ENCODE measurements at regions not wholly inside any gene's neighbourhood (a gene's known extent, or its start where the extent isn't known, plus 50 kb on each side); places are given as distances from the start of the nearest gene placed in this dataset.

DNA sequence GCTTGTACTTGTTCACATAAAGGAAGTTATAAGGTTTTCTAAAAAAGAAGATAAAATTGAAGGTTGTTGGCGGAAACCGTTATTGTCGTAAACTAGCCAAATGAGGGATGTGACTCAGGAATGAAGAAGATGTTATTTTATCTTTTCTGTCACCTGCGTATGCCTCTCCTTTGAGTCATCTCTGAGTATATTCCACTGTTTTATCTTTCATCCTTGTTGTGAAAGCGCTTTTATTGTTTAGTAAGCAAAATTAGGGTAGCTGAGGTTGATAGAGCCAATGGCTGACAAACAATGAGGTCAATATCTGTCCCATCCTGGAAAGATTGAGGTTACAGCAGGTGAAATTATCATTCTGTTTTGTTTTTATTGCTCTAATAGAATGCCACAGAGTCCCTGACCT is 105.0 kb downstream of the TUSC1 start:
- ChIA-PET POLR2A (no interaction called here), CTCF (no interaction called here)
- intact Hi-C loops (cut with micrococcal nuclease): no loop called here
- TF ChIP-seq, protein P1, sequence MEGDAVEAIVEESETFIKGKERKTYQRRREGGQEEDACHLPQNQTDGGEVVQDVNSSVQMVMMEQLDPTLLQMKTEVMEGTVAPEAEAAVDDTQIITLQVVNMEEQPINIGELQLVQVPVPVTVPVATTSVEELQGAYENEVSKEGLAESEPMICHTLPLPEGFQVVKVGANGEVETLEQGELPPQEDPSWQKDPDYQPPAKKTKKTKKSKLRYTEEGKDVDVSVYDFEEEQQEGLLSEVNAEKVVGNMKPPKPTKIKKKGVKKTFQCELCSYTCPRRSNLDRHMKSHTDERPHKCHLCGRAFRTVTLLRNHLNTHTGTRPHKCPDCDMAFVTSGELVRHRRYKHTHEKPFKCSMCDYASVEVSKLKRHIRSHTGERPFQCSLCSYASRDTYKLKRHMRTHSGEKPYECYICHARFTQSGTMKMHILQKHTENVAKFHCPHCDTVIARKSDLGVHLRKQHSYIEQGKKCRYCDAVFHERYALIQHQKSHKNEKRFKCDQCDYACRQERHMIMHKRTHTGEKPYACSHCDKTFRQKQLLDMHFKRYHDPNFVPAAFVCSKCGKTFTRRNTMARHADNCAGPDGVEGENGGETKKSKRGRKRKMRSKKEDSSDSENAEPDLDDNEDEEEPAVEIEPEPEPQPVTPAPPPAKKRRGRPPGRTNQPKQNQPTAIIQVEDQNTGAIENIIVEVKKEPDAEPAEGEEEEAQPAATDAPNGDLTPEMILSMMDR (IDR thresholded peaks at IDR 0.05): no peak
- ATAC-seq (no peak), DNase-seq (no peak)
- Mint-ChIP-seq H3K4me1 (ENCODE audit: low read depth) (no peaks in the 10 kb centered on the region), H3K36me3 (ENCODE audit: low read depth) (no peaks in the 10 kb centered on the region), H3K27me3 (no peaks in the 10 kb centered on the region), H3K27ac (no peak overlapping the region), H3K4me3 (no peak overlapping the region), H3K9me3 (peaks cover 16% of the 10 kb centered on the region)

DNA sequence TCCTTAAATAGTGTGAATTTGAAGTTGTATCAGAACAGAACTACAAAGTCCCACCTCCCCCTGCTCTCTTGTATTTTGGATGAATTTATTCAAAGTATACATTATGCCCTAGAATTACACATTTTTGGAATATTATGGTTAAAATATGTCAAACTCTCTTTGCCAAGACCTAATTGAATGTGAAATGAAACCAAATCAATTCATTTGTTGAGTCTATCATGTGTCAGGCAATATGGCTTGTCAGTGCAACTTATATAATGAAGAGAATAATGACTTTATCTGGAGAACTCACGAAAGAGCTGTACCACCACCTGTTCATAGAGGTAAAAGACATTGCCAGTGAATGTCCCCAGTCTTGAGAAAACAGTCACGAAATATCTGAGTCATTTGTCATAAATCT is 106.8 kb downstream of the TUSC1 start:
- TF ChIP-seq, protein P1 (IDR thresholded peaks at IDR 0.05): no peak
- H3K27ac Mint-ChIP-seq: no peak overlapping the region
- ATAC-seq (no peak), DNase-seq (no peak)
- H3K9me3 Mint-ChIP-seq: peaks cover 12% of the 10 kb centered on the region
- H3K4me3 Mint-ChIP-seq: no peak overlapping the region
- ChIA-PET CTCF (no interaction called here), POLR2A (no interaction called here)
- intact Hi-C loops (cut with micrococcal nuclease): no loop called here
- no peaks in the 10 kb centered on the region for H3K36me3 Mint-ChIP-seq (ENCODE audit: low read depth)
- H3K27me3 Mint-ChIP-seq: no peaks in the 10 kb centered on the region
- no peaks in the 10 kb centered on the region for H3K4me1 Mint-ChIP-seq (ENCODE audit: low read depth)

DNA sequence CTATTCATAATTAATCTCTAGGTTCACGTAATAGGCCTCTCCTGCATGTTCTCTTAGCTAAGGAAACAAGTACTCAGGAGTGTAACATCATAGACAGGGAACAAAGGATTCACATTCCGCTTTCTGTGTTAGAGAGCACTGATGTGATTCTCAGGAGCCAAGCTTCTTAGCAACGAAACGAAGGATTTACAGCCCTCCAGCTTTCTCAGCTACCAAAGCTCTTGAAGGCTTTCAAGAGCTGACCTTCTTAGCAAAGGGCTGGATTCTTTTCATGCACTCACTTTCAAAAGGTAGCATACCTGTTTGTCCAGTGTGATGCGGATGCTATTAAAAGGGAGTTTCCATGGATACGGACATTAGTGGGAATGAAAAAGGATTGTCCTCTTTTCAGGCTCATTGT is 107.4 kb downstream of the TUSC1 start:
- Mint-ChIP-seq H3K27ac (no peak overlapping the region), H3K4me3 (no peak overlapping the region), H3K9me3 (peaks cover 10% of the 10 kb centered on the region), H3K36me3 (ENCODE audit: low read depth) (no peaks in the 10 kb centered on the region), H3K27me3 (no peaks in the 10 kb centered on the region), H3K4me1 (ENCODE audit: low read depth) (no peaks in the 10 kb centered on the region)
- ChIA-PET CTCF (no interaction called here), POLR2A (no interaction called here)
- ATAC-seq: no peak
- intact Hi-C loops (cut with micrococcal nuclease): no loop called here
- no peak for DNase-seq
- TF ChIP-seq, protein P1 (IDR thresholded peaks at IDR 0.05): no peak

DNA sequence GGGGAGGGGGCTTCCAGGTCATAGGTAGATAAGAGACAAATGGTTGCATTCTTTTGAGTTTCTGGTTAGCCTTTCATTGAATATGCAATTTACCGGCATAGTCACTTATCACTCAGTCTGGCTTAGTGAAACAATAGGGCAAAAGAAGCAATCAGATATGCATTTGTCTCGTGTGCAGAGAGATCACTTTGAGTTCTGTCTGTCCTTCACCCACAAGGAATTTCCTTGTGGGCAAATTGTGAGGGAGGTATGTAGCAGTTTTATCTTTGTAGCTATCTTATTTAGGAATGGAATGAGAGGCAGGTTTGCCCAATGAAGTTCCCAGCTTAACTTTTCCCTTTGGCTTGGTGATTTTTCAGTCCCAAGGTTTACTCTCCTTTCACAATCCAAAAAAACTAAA is 116.1 kb downstream of the TUSC1 start:
- TF ChIP-seq, protein P1 (IDR thresholded peaks at IDR 0.05): no peak
- H3K4me1 Mint-ChIP-seq (ENCODE audit: low read depth): no peaks in the 10 kb centered on the region
- ATAC-seq: no peak
- no peak for DNase-seq
- H3K4me3 Mint-ChIP-seq: no peak overlapping the region
- POLR2A ChIA-PET: no interaction called here
- H3K27me3 Mint-ChIP-seq: no peaks in the 10 kb centered on the region
- H3K27ac Mint-ChIP-seq: no peak overlapping the region
- CTCF ChIA-PET: no interaction called here
- peaks cover 10% of the 10 kb centered on the region for H3K9me3 Mint-ChIP-seq
- H3K36me3 Mint-ChIP-seq (ENCODE audit: low read depth): no peaks in the 10 kb centered on the region
- intact Hi-C loops (cut with micrococcal nuclease): no loop called here

DNA sequence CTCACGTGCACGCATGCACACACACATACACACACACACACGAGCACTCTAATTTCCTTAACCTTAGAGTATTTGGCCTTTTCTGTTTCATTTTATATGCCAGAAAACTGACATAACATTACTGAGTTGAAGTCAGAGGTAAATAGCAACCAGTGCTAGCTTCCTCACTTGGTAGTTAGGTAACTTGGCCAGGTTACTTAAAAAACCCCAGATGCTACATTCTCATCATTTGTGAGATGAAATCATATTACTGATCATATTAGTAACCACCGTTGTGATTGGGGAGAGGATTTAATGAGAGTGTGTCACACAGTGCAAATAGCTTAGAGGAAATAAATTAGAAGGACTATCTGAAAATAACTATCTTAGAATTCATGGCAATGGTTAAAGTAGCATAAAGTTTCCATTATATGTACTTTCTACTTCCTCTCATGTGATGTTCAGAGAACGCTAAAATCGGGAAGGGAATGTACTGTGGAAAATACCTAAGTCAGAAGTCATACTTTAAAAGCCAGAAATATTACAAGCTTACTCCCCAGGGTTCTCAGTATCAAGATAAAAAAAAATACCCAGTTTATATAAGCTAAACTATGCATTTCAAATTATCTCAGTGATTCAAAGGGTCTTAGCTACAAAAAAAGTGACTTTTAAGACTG is 120.5 kb downstream of the TUSC1 start:
- Mint-ChIP-seq H3K4me3 (no peak overlapping the region), H3K4me1 (ENCODE audit: low read depth) (no peaks in the 10 kb centered on the region), H3K9me3 (peaks cover 14% of the 10 kb centered on the region), H3K27ac (no peak overlapping the region), H3K36me3 (ENCODE audit: low read depth) (no peaks in the 10 kb centered on the region), H3K27me3 (no peaks in the 10 kb centered on the region)
- intact Hi-C loops (cut with micrococcal nuclease): no loop called here
- no peak for DNase-seq
- TF ChIP-seq, protein P1 (IDR thresholded peaks at IDR 0.05): no peak
- ChIA-PET POLR2A (no interaction called here), CTCF (no interaction called here)
- no peak for ATAC-seq

Data from activated CD8-positive, alpha-beta T cell treated with anti-CD3 and anti-CD28 coated beads for 36 hours (primary cell).